Osteoblast (primary cell): ENCODE measurements at regions not wholly inside any gene's neighbourhood (a gene's known extent, or its start where the extent isn't known, plus 50 kb on each side); places are given as distances from the start of the nearest gene placed in this dataset.

Source experiments
- DNase-seq: peaks from one replicate; pipeline ENCODE4 v3.0.0; 2011; ENCODE audit warnings: low spot score, mixed read lengths; ENCODE audit not compliant: insufficient read length; ENCODE audit errors: missing footprints
- H2AFZ ChIP-seq: 2 replicates; pipeline ENCODE4 v1.6.0; 2011; ENCODE audit warnings: mild to moderate bottlenecking, low read length
- H3K27ac ChIP-seq: 2 replicates; pipeline ENCODE4 v1.5.1; 2011; ENCODE audit warnings: mild to moderate bottlenecking, low read depth, low read length, moderate library complexity
- H3K27me3 ChIP-seq: 2 replicates; pipeline ENCODE4 v1.6.0; 2012; ENCODE audit warnings: mild to moderate bottlenecking, control low read depth, inconsistent platforms, low read length, moderate library complexity; ENCODE audit not compliant: insufficient read depth
- H3K36me3 ChIP-seq: 2 replicates; pipeline ENCODE4 v1.5.1; 2011; ENCODE audit warnings: mild to moderate bottlenecking, low read length, control low read depth, moderate library complexity; ENCODE audit not compliant: insufficient read depth
- H3K4me1 ChIP-seq: 2 replicates; pipeline ENCODE4 v1.5.1; 2011; ENCODE audit warnings: mild to moderate bottlenecking, low read length, control low read depth, moderate library complexity; ENCODE audit not compliant: insufficient read depth
- H3K4me2 ChIP-seq: 2 replicates; pipeline ENCODE4 v1.6.0; 2011; ENCODE audit warnings: mild to moderate bottlenecking, low read length; ENCODE audit not compliant: insufficient read depth
- H3K4me3 ChIP-seq: fragments of 200-600 bp; sonication (generic); 3 replicates; pipeline ENCODE4 v1.5.1; 2012; ENCODE audit warnings: mild to moderate bottlenecking, low read length, inconsistent platforms; ENCODE audit not compliant: insufficient read depth
- H3K79me2 ChIP-seq: 2 replicates; pipeline ENCODE4 v1.6.0; 2012; ENCODE audit warnings: mild to moderate bottlenecking, low read length, control low read depth, inconsistent platforms; ENCODE audit not compliant: insufficient read depth
- H3K9me3 ChIP-seq: 2 replicates; pipeline ENCODE4 v1.5.1; 2011; ENCODE audit warnings: low read depth, low read length, control low read depth
- H4K20me1 ChIP-seq: 2 replicates; pipeline ENCODE4 v1.6.0; 2012; ENCODE audit warnings: mild to moderate bottlenecking, low read length, control low read depth; ENCODE audit not compliant: insufficient read depth
- TF ChIP-seq, protein P1 (sequence below): IDR thresholded peaks from 2 replicates; pipeline ENCODE4 v1.5.1; 2011; ENCODE audit warnings: mild to moderate bottlenecking, low read depth, low read length, moderate library complexity; ENCODE audit errors: extremely low read depth

DNA sequence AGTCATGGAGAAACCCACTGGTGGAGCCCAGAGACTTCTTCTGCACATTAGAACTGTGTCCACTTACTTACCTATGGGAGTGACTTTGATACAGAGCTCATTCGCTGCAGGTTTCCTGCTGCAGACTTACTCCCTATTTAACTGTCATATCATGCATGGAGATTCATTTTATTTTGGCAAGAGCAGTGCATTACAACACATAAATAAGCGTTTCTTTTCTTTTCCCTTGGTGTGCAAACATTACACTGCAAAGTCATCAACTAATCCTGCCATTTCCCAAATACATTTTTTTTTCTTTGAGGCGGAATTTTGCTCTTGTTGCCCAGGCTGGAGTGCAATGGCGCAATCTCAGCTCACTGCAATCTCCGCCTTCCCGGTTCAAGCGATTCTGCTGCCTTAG is 230.9 kb upstream of the SFRP2 start:
- no peak for DNase-seq
- Histone ChIP-seq H3K79me2 (no peaks in the 10 kb centered on the region), H3K4me2 (no peak overlapping the region), H3K9me3 (no peaks in the 10 kb centered on the region), H3K27ac (no peak overlapping the region), H4K20me1 (no peaks in the 10 kb centered on the region), H3K36me3 (no peaks in the 10 kb centered on the region), H2AFZ (no peak overlapping the region), H3K4me1 (no peaks in the 10 kb centered on the region), H3K27me3 (no peaks in the 10 kb centered on the region), H3K4me3 (no peak overlapping the region)
- TF ChIP-seq, protein P1, sequence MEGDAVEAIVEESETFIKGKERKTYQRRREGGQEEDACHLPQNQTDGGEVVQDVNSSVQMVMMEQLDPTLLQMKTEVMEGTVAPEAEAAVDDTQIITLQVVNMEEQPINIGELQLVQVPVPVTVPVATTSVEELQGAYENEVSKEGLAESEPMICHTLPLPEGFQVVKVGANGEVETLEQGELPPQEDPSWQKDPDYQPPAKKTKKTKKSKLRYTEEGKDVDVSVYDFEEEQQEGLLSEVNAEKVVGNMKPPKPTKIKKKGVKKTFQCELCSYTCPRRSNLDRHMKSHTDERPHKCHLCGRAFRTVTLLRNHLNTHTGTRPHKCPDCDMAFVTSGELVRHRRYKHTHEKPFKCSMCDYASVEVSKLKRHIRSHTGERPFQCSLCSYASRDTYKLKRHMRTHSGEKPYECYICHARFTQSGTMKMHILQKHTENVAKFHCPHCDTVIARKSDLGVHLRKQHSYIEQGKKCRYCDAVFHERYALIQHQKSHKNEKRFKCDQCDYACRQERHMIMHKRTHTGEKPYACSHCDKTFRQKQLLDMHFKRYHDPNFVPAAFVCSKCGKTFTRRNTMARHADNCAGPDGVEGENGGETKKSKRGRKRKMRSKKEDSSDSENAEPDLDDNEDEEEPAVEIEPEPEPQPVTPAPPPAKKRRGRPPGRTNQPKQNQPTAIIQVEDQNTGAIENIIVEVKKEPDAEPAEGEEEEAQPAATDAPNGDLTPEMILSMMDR: no peak

DNA sequence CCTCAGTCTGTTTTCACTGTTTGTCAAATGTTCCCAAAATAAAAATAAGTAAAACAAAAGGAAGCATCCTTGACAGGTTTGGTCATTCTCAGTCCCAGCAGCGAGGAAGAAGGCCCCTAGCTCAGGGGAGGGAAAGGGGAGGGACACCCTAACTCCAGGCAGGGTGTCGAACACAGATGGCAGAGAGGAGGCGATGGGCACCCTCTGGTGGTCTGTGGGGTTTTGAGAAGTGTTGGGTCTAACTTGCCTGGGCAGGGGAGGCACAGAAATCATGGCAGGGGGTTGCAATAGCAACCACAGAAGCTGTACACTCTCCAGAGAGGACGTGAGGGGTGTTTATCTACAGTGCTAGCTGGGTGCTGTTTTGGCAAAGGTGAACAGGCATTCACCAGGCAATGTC is 229.8 kb upstream of the SFRP2 start:
- H3K4me3 ChIP-seq: no peak overlapping the region
- no peaks in the 10 kb centered on the region for H3K79me2 ChIP-seq
- TF ChIP-seq, protein P1: no peak
- no peaks in the 10 kb centered on the region for H3K27me3 ChIP-seq
- H3K4me1 ChIP-seq: no peaks in the 10 kb centered on the region
- no peak overlapping the region for H2AFZ ChIP-seq
- no peak overlapping the region for H3K27ac ChIP-seq
- no peaks in the 10 kb centered on the region for H3K36me3 ChIP-seq
- no peaks in the 10 kb centered on the region for H3K9me3 ChIP-seq
- no peak for DNase-seq
- H4K20me1 ChIP-seq: no peaks in the 10 kb centered on the region
- H3K4me2 ChIP-seq: no peak overlapping the region

DNA sequence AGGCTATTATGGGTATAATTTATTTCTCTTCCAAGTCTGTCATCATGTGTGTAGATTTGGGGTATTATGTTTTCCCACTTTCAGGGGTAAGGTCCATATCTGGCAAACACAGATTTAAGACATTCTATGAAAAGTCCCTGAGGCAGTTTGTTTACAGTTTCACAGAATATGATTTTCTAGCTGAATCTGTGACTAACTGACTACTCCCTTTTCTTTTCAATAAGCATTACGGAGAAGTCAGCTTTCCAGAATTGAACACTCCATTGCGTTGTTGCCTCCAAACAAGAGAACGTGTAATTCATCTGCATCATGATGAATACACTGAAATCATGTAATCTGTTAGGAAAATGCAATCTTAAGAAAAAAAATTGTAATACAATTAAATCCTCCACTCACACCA is 226.7 kb upstream of the SFRP2 start:
- H3K27ac ChIP-seq: no peak overlapping the region
- no peak overlapping the region for H3K4me2 ChIP-seq
- no peaks in the 10 kb centered on the region for H3K9me3 ChIP-seq
- no peak overlapping the region for H2AFZ ChIP-seq
- H3K79me2 ChIP-seq: no peaks in the 10 kb centered on the region
- no peaks in the 10 kb centered on the region for H4K20me1 ChIP-seq
- no peaks in the 10 kb centered on the region for H3K4me1 ChIP-seq
- TF ChIP-seq, protein P1: no peak
- no peaks in the 10 kb centered on the region for H3K36me3 ChIP-seq
- no peak overlapping the region for H3K4me3 ChIP-seq
- H3K27me3 ChIP-seq: no peaks in the 10 kb centered on the region
- DNase-seq: no peak

DNA sequence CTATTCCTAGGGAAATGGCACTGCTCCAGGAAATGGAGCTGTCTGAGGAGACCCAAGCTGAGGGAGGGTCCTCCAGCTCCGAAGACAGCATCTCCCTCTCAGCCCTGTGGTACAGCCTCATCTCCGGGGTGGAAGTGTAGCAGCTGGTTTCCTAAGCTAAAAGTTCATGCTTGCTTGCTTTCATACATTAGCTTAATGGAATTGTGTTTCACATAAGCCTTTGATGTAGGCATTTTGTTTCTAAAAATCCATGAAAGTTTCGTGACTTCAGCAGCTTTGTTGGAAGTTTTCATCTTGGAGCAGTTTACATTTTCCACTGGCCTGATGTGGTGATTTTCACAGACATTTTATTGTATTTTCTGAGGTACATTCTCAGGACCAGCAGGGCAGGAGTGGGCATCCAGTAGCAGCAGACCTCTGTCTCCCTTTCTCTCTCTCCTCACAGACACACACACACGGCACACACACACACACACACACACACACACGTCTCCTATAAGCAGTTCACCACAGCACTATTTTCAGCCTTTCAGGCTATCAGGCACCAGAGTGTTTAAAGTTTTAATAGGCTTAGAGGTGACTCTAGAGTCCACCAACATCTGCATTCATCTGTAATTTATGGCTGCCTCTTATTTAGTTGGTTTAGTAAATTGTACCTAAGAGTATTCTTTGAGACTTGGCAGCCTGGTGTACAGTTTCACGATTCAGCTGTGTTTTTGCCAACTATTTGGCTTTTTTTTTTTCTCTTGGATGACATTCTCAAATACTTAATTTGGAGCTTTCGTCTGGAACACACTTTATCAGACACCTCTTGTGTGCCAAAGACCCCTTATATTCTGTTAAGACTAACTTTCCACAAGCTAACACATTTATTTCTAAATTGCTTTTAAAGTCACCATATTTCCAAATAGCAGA is 225.8 kb upstream of the SFRP2 start:
- Histone ChIP-seq H3K9me3 (no peaks in the 10 kb centered on the region), H4K20me1 (no peaks in the 10 kb centered on the region), H2AFZ (no peak overlapping the region), H3K4me1 (no peaks in the 10 kb centered on the region), H3K27ac (no peak overlapping the region), H3K27me3 (no peaks in the 10 kb centered on the region), H3K4me3 (no peak overlapping the region), H3K36me3 (no peaks in the 10 kb centered on the region), H3K79me2 (no peaks in the 10 kb centered on the region), H3K4me2 (no peak overlapping the region)
- no peak for DNase-seq
- TF ChIP-seq, protein P1: no peak
